IMR-90 (cell line): ENCODE measurements at regions not wholly inside any gene's neighbourhood (a gene's known extent, or its start where the extent isn't known, plus 50 kb on each side); places are given as distances from the start of the nearest gene placed in this dataset.

Experiments used
- ATAC-seq: fragments of 200-7000 bp; cut with Tn5 transposase; 2 replicates; pipeline ENCODE4 v1.9.1; 2020; ENCODE audit warnings: low read depth, mild to moderate bottlenecking, moderate library complexity
- BruUV-seq: library from RNA; stranded (reverse); fragments of 400-500 nt; replicated peaks from 2 replicates; lab custom pipeline; 2021; lab: Mats Ljungman, UMichigan
- CTCF ChIA-PET: fragments of 300-600 bp; formaldehyde crosslinking; extraction: SDS; loops from one replicate; lab custom pipeline; 2021; ENCODE audit warnings: antibody characterized with exemption; lab: Yijun Ruan, JAX
- POLR2A ChIA-PET: fragments of 300-600 bp; sonication (Branson Sonifier 250); formaldehyde crosslinking; loops from one replicate; lab custom pipeline; 2022; ENCODE audit warnings: antibody characterized with exemption; ENCODE audit not compliant: unreplicated experiment; lab: Charles Lee
- DNase-seq: peaks from one replicate; pipeline ENCODE4 v3.0.0; 2013
- H2AFZ ChIP-seq: replicated peaks from 2 replicates; pipeline ENCODE3; 2013; ENCODE audit warnings: low read length, mild to moderate bottlenecking; ENCODE audit not compliant: poor library complexity
- H2AK5ac ChIP-seq: 2 replicates; pipeline ENCODE4 v1.6.1; 2013; ENCODE audit warnings: low read depth, low read length, inconsistent platforms
- H2AK9ac ChIP-seq: replicated peaks from 2 replicates; pipeline ENCODE3; 2013; ENCODE audit warnings: mild to moderate bottlenecking, low read depth, low read length, moderate library complexity; ENCODE audit not compliant: poor library complexity
- H2BK120ac ChIP-seq: 2 replicates; pipeline ENCODE4 v1.6.1; 2013; ENCODE audit warnings: low read depth, low read length, inconsistent platforms
- H2BK15ac ChIP-seq: 3 replicates; pipeline ENCODE4 v1.6.1; 2013; ENCODE audit warnings: low read depth, low read length, inconsistent platforms
- H2BK20ac ChIP-seq: 2 replicates; pipeline ENCODE4 v1.6.1; 2013; ENCODE audit warnings: low read depth, mild to moderate bottlenecking, inconsistent platforms, low read length, moderate library complexity
- H2BK5ac ChIP-seq: 2 replicates; pipeline ENCODE4 v1.6.1; 2013; ENCODE audit warnings: mild to moderate bottlenecking, low read depth, low read length, inconsistent platforms; ENCODE audit not compliant: poor library complexity, severe bottlenecking
- H3K14ac ChIP-seq: replicated peaks from 2 replicates; pipeline ENCODE4 v1.6.1; 2013; ENCODE audit warnings: low read depth, low read length, inconsistent platforms
- H3K18ac ChIP-seq: 2 replicates; pipeline ENCODE4 v1.6.1; 2013; ENCODE audit warnings: low read depth, low read length, control low read depth
- H3K23ac ChIP-seq: 2 replicates; pipeline ENCODE4 v1.6.1; 2013; ENCODE audit warnings: low read depth, low read length, inconsistent platforms
- H3K27ac ChIP-seq: 2 replicates; pipeline ENCODE4 v1.5.1; 2013; ENCODE audit warnings: mild to moderate bottlenecking, control low read depth, low read length; ENCODE audit not compliant: insufficient read depth
- H3K27me3 ChIP-seq: 2 replicates; pipeline ENCODE4 v1.6.1; 2013; ENCODE audit warnings: low read length; ENCODE audit not compliant: control insufficient read depth, insufficient read depth
- H3K36me3 ChIP-seq: 2 replicates; pipeline ENCODE4 v1.6.1; 2013; ENCODE audit warnings: low read length, mixed read lengths; ENCODE audit not compliant: control insufficient read depth, insufficient read depth
- H3K4ac ChIP-seq: 2 replicates; pipeline ENCODE4 v1.6.1; 2013; ENCODE audit warnings: low read depth, low read length, inconsistent platforms
- H3K4me1 ChIP-seq: 2 replicates; pipeline ENCODE4 v1.6.1; 2013; ENCODE audit warnings: low read length, mixed read lengths; ENCODE audit not compliant: control insufficient read depth, insufficient read depth
- H3K4me2 ChIP-seq: 2 replicates; pipeline ENCODE4 v1.6.1; 2013; ENCODE audit warnings: low read depth, mild to moderate bottlenecking, control low read depth, low read length, moderate library complexity
- H3K4me3 ChIP-seq: 2 replicates; pipeline ENCODE4 v1.5.1; 2013; ENCODE audit warnings: low read depth, mild to moderate bottlenecking, control low read depth, low read length, moderate library complexity; ENCODE audit not compliant: insufficient read depth
- H3K56ac ChIP-seq: 2 replicates; pipeline ENCODE4 v1.6.1; 2013; ENCODE audit warnings: low read length, inconsistent platforms; ENCODE audit not compliant: insufficient read depth; ENCODE audit errors: extremely low read depth
- H3K79me1 ChIP-seq, 2 experiments: 2 replicates each; pipeline ENCODE4 v1.6.1; 2013; ENCODE audit warnings: low read length in 2 of 2, inconsistent platforms in 1 of 2, low read depth in 1 of 2
- H3K9ac ChIP-seq: 2 replicates; pipeline ENCODE4 v1.6.1; 2013; ENCODE audit warnings: low read depth, low read length, control low read depth
- H3K9me1 ChIP-seq: 2 replicates; pipeline ENCODE4 v1.6.1; 2013; ENCODE audit warnings: low read length, inconsistent platforms; ENCODE audit not compliant: insufficient read depth
- H3K9me3 ChIP-seq: 2 replicates; pipeline ENCODE4 v1.6.1; 2013; ENCODE audit warnings: low read length; ENCODE audit not compliant: control insufficient read depth, insufficient read depth
- H4K20me1 ChIP-seq: 2 replicates; pipeline ENCODE4 v1.6.1; 2013; ENCODE audit warnings: low read length, inconsistent platforms; ENCODE audit not compliant: insufficient read depth
- H4K5ac ChIP-seq: 2 replicates; pipeline ENCODE4 v1.6.1; 2013; ENCODE audit warnings: mild to moderate bottlenecking, low read depth, low read length, control low read depth
- H4K8ac ChIP-seq, 2 experiments: 2 replicates each; pipeline ENCODE4 v1.6.1; 2013; ENCODE audit warnings: low read depth in 2 of 2, low read length in 2 of 2, control low read depth in 1 of 2, inconsistent platforms in 1 of 2
- H4K91ac ChIP-seq: 2 replicates; pipeline ENCODE4 v1.6.1; 2013; ENCODE audit warnings: low read depth, low read length, inconsistent platforms; ENCODE audit not compliant: insufficient read depth
- BHLHE40 ChIP-seq: fragments of 150-350 bp; IDR thresholded peaks from 2 replicates; pipeline ENCODE4 v1.6.1; 2016; ENCODE audit warnings: mild to moderate bottlenecking, low read depth, low read length
- CEBPB ChIP-seq: IDR thresholded peaks from 2 replicates; pipeline ENCODE4 v1.6.1; 2012; ENCODE audit warnings: low read depth, low read length, improper control_type of control experiment
- ELK1 ChIP-seq: fragments of 150-350 bp; IDR thresholded peaks from 2 replicates; pipeline ENCODE4 v1.6.1; 2016; ENCODE audit warnings: low read depth, mild to moderate bottlenecking, low read length, moderate library complexity, borderline replicate concordance
- MAFK ChIP-seq: IDR thresholded peaks from 2 replicates; pipeline ENCODE4 v1.6.1; 2012; ENCODE audit warnings: low read depth, low read length, improper control_type of control experiment
- SMC3 ChIP-seq: fragments of 150-350 bp; IDR thresholded peaks from 2 replicates; pipeline ENCODE4 v1.6.1; 2016; ENCODE audit warnings: low read depth, mild to moderate bottlenecking, antibody characterized with exemption, low read length, moderate library complexity
- WGBS, 2 experiments: methylation state at CpG; one replicate each; pipeline versions ENCODE4 v1.1.5 to v1.1.7; 2013; ENCODE audit warnings: missing lambda C conversion rate in 2 of 2; ENCODE audit not compliant: insufficient read length in 1 of 2; ENCODE audit errors: extremely low coverage in 2 of 2; 5-methylcytosine and 5-hydroxymethylcytosine counted together
- dilution Hi-C: fragments of 300-500 bp; cut with HindIII; formaldehyde crosslinking; loops from one replicate; pipeline ENCODE4 v1.14.3; 2018; ENCODE audit warnings: low sequenced_read_pairs; ENCODE audit not compliant: unreplicated experiment
- in situ Hi-C: fragments of 300-500 bp; cut with MboI; formaldehyde crosslinking; loops from 3 replicates; pipeline ENCODE4 v1.14.3; 2019; ENCODE audit warnings: low sequenced_read_pairs, inconsistent platforms, mixed read lengths
- intact Hi-C: fragments of 100-400 bp; cut with micrococcal nuclease; formaldehyde crosslinking; loops from 2 replicates; pipeline ENCODE4 v1.10.0; 2022

GRCh38 chr4:153061971-153062370 is 125.8 kb downstream of the FHDC1 start:
- intact Hi-C loops (no loop called here), dilution Hi-C loops (no loop called here), in situ Hi-C loops (no loop called here)
- Histone ChIP-seq H3K23ac (no peak overlapping the region), H3K4me1 (no peaks in the 10 kb centered on the region), H3K36me3 (no peaks in the 10 kb centered on the region), H3K14ac (no peak overlapping the region), H3K27me3 (peaks cover 18% of the 10 kb centered on the region), H4K5ac (no peak overlapping the region), H4K8ac (no peak overlapping the region), H2AFZ (no peak overlapping the region), H3K4me2 (no peak overlapping the region), H3K4ac (no peak overlapping the region), H4K91ac (no peak overlapping the region), H2BK15ac (no peak overlapping the region), H3K4me3 (no peak overlapping the region), H3K27ac (no peak overlapping the region), H3K56ac (no peak overlapping the region), H2BK5ac (no peak overlapping the region), H4K20me1 (no peaks in the 10 kb centered on the region), H3K79me1 (no peaks in the 10 kb centered on the region), H2AK9ac (no peak overlapping the region), H2AK5ac (no peak overlapping the region), H2BK120ac (no peak overlapping the region), H3K9ac (no peak overlapping the region), H3K9me3 (no peaks in the 10 kb centered on the region), H2BK20ac (no peak overlapping the region), H3K9me1 (no peaks in the 10 kb centered on the region), H3K18ac (no peak overlapping the region)
- no peak for TF ChIP-seq MAFK
- no peak for TF ChIP-seq BHLHE40
- TF ChIP-seq CEBPB, result no peak
- no peak for TF ChIP-seq ELK1
- no peak for TF ChIP-seq SMC3
- ChIA-PET POLR2A (no interaction called here), CTCF (no interaction called here)
- DNase-seq, result no peak
- 65% methylated on average over 2 of the region's 2 CpGs; no CpG with 5 or more reads in 1 of the 2 experiments for WGBS, 2 experiments
- BruUV-seq, result no TSS peak
- no peak for ATAC-seq
